Endothelial cell of umbilical vein (primary cell): ENCODE measurements at regions not wholly inside any gene's neighbourhood (a gene's known extent, or its start where the extent isn't known, plus 50 kb on each side); places are given as distances from the start of the nearest gene placed in this dataset.
"Not testable (repeated sequence)": the region's sequence is repeated elsewhere in the genome, so short reads cannot be mapped to it uniquely, and the experiment has no call there.

Experiments
- BruUV-seq: library from RNA; stranded (reverse); fragments of 400-500 nt; replicated peaks from 2 replicates; lab custom pipeline; 2021; lab: Mats Ljungman, UMichigan
- CTCF ChIA-PET: fragments of 300-600, 350-600 bp; sonication (Branson Sonifier 250); formaldehyde crosslinking; loops from one replicate; lab custom pipeline; 2021; ENCODE audit warnings: antibody characterized with exemption, inconsistent platforms; lab: Charles Lee
- POLR2A ChIA-PET: fragments of 300-600, 350-600 bp; sonication (Branson Sonifier 250); formaldehyde crosslinking; loops from one replicate; lab custom pipeline; 2021; ENCODE audit warnings: antibody characterized with exemption, inconsistent platforms; lab: Charles Lee
- DNase-seq: peaks from one replicate; pipeline ENCODE4 v3.0.0-alpha.2; 2011; ENCODE audit warnings: low read depth, low spot score
- FAIRE-seq: peaks from 2 replicates; lab custom pipeline; 2011; peaks lifted over from hg19 to GRCh38; lab: Jason Lieb, UNC
- H2AFZ ChIP-seq: 2 replicates; pipeline ENCODE4 v1.6.0; 2012; ENCODE audit warnings: low read depth, low read length, control low read depth, inconsistent platforms
- H3K27ac ChIP-seq: 2 replicates; pipeline ENCODE4 v1.5.1; 2011; ENCODE audit warnings: low read depth, mild to moderate bottlenecking, control low read depth, low read length, moderate library complexity; ENCODE audit not compliant: insufficient read depth
- H3K27me3 ChIP-seq, 2 experiments: 2 replicates each; pipeline versions ENCODE4 v1.6.0 to v1.6.1; 2011; ENCODE audit warnings: low read length in 2 of 2, mixed read lengths in 1 of 2; ENCODE audit not compliant: control insufficient read depth in 2 of 2, insufficient read depth in 2 of 2
- H3K36me3 ChIP-seq, 2 experiments: 2 replicates in 1 of 2; 3 replicates in 1 of 2; pipeline ENCODE4 v1.5.1; 2011; ENCODE audit warnings: low read length in 2 of 2, mild to moderate bottlenecking in 1 of 2, moderate library complexity in 1 of 2; ENCODE audit not compliant: control insufficient read depth in 2 of 2, insufficient read depth in 2 of 2; ENCODE audit errors: extremely low read depth in 1 of 2
- H3K4me1 ChIP-seq: 3 replicates; pipeline ENCODE4 v1.5.1; 2011; ENCODE audit warnings: mild to moderate bottlenecking, low read length; ENCODE audit not compliant: control insufficient read depth, insufficient read depth; ENCODE audit errors: extremely low read depth
- H3K4me2 ChIP-seq: 2 replicates; pipeline ENCODE4 v1.6.1; 2011; ENCODE audit warnings: low read length, control low read depth, mixed read lengths; ENCODE audit not compliant: insufficient read depth
- H3K4me3 ChIP-seq, 3 experiments: fragments of 200-600 bp in 1 of 3; sonication (generic), shearing (Covaris generic) in 1 of 3; replicated peaks in 1 of 3; 2 replicates each; pipeline ENCODE4 v1.5.1; 2011 to 2016; ENCODE audit warnings: control low read depth in 3 of 3, low read length in 3 of 3, mild to moderate bottlenecking in 2 of 3, inconsistent platforms in 1 of 3, low read depth in 1 of 3, moderate library complexity in 1 of 3; ENCODE audit not compliant: insufficient read depth in 1 of 3
- H3K79me2 ChIP-seq: 2 replicates; pipeline ENCODE4 v1.6.0; 2012; ENCODE audit warnings: low read length, inconsistent platforms; ENCODE audit not compliant: control insufficient read depth, insufficient read depth
- H3K9ac ChIP-seq: replicated peaks from 2 replicates; pipeline ENCODE3; 2011; ENCODE audit warnings: low read length, control low read depth; ENCODE audit not compliant: insufficient read depth; ENCODE audit errors: extremely low read depth
- H3K9me1 ChIP-seq: replicated peaks from 3 replicates; pipeline ENCODE4 v1.6.0; 2011; ENCODE audit warnings: mild to moderate bottlenecking, low read length; ENCODE audit not compliant: control insufficient read depth, insufficient read depth; ENCODE audit errors: extremely low read depth
- H3K9me3 ChIP-seq: replicated peaks from 2 replicates; pipeline ENCODE4 v1.5.1; 2012; ENCODE audit warnings: low read length, inconsistent platforms; ENCODE audit not compliant: control insufficient read depth, insufficient read depth
- H4K20me1 ChIP-seq: replicated peaks from 2 replicates; pipeline ENCODE3; 2011; ENCODE audit warnings: mild to moderate bottlenecking, low read length; ENCODE audit not compliant: control insufficient read depth, insufficient read depth; ENCODE audit errors: extremely low read depth
- EZH2 ChIP-seq: IDR thresholded peaks from 2 replicates; pipeline ENCODE4 v1.6.1; 2012; ENCODE audit warnings: borderline replicate concordance, low read depth, mild to moderate bottlenecking, moderate library complexity, low read length, inconsistent platforms; ENCODE audit not compliant: severe bottlenecking
- FOS ChIP-seq: IDR thresholded peaks from 2 replicates; pipeline ENCODE4 v1.6.1; 2011; ENCODE audit warnings: mild to moderate bottlenecking, low read length, moderate library complexity, borderline replicate concordance; ENCODE audit not compliant: insufficient read depth
- GATA2 ChIP-seq: IDR thresholded peaks from 2 replicates; pipeline ENCODE4 v1.7.0; 2011; ENCODE audit warnings: low read depth, mild to moderate bottlenecking, moderate library complexity, mixed read lengths, low read length; ENCODE audit not compliant: insufficient read length, insufficient read depth
- JUN ChIP-seq: IDR thresholded peaks from 2 replicates; pipeline ENCODE4 v1.6.1; 2011; ENCODE audit warnings: borderline replicate concordance, low read depth; ENCODE audit not compliant: insufficient read length, insufficient read depth
- MAX ChIP-seq: IDR thresholded peaks from 2 replicates; pipeline ENCODE4 v1.6.1; 2011; ENCODE audit not compliant: insufficient read depth, insufficient read length
- MYC ChIP-seq: IDR thresholded peaks from one replicate; pipeline ENCODE4 v1.6.1; 2011; ENCODE audit warnings: mild to moderate bottlenecking, low read depth, low read length
- POLR2A ChIP-seq: IDR thresholded peaks from 2 replicates; pipeline ENCODE4 v1.6.1; 2012; ENCODE audit warnings: low read depth, mild to moderate bottlenecking, control low read depth, low read length
- POLR2AphosphoS5 ChIP-seq: IDR thresholded peaks from 2 replicates; pipeline ENCODE4 v1.6.1; 2012; ENCODE audit warnings: low read depth, mild to moderate bottlenecking, control low read depth, low read length, moderate library complexity; ENCODE audit not compliant: insufficient read depth
- dilution Hi-C: fragments of 300-500 bp; cut with MboI; formaldehyde crosslinking; loops from one replicate; pipeline ENCODE4 v1.15.0; 2019; ENCODE audit warnings: low sequenced_read_pairs; ENCODE audit not compliant: extremely low pct_ligation_motif_present
- intact Hi-C: fragments of 100-400 bp; cut with micrococcal nuclease; formaldehyde crosslinking; loops from one replicate; pipeline ENCODE4 v1.10.0; 2022

GRCh38 chr1:102219463-102219862 is 222.7 kb upstream of the OLFM3 start:
- TF ChIP-seq POLR2A (no peak), EZH2 (no peak), JUN (no peak), FOS (no peak), MAX (no peak), GATA2 (no peak), MYC (no peak), POLR2AphosphoS5 (no peak)

GRCh38 chr1:102210891-102211290 is 214.2 kb upstream of the OLFM3 start:
- H3K9me1 ChIP-seq, H3K27ac ChIP-seq, POLR2A ChIA-PET, H3K4me1 ChIP-seq, H3K27me3 ChIP-seq, dilution Hi-C loops, FAIRE-seq, H3K9me3 ChIP-seq, H4K20me1 ChIP-seq, H3K79me2 ChIP-seq, H3K4me2 ChIP-seq, DNase-seq, H3K9ac ChIP-seq, intact Hi-C loops, H2AFZ ChIP-seq, CTCF ChIA-PET, H3K36me3 ChIP-seq, H3K4me3 ChIP-seq, BruUV-seq: not testable (repeated sequence)

More at GRCh38 chr1:102219463-102219862, 222.7 kb upstream of the OLFM3 start:
- Histone ChIP-seq H3K9me1 (no peaks in the 10 kb centered on the region), H3K79me2 (no peaks in the 10 kb centered on the region), H3K36me3 (no peaks in the 10 kb centered on the region), H3K9me3 (no peaks in the 10 kb centered on the region), H3K27ac (no peak overlapping the region), H3K4me1 (no peaks in the 10 kb centered on the region), H3K27me3 (no peaks in the 10 kb centered on the region), H3K9ac (no peak overlapping the region), H4K20me1 (no peaks in the 10 kb centered on the region), H2AFZ (no peak overlapping the region), H3K4me2 (no peak overlapping the region), H3K4me3 (no peak overlapping the region)
- dilution Hi-C loops (no loop called here), intact Hi-C loops (no loop called here)
- POLR2A ChIA-PET = no interaction called here
- DNase-seq = no peak
- no peak for FAIRE-seq
- CTCF ChIA-PET = no interaction called here
- BruUV-seq = no TSS peak
